ENCODE measurements at regions not wholly inside any gene's neighbourhood (a gene's known extent, or its start where the extent isn't known, plus 50 kb on each side); places are given as distances from the start of the nearest gene placed in this dataset.

DNA sequence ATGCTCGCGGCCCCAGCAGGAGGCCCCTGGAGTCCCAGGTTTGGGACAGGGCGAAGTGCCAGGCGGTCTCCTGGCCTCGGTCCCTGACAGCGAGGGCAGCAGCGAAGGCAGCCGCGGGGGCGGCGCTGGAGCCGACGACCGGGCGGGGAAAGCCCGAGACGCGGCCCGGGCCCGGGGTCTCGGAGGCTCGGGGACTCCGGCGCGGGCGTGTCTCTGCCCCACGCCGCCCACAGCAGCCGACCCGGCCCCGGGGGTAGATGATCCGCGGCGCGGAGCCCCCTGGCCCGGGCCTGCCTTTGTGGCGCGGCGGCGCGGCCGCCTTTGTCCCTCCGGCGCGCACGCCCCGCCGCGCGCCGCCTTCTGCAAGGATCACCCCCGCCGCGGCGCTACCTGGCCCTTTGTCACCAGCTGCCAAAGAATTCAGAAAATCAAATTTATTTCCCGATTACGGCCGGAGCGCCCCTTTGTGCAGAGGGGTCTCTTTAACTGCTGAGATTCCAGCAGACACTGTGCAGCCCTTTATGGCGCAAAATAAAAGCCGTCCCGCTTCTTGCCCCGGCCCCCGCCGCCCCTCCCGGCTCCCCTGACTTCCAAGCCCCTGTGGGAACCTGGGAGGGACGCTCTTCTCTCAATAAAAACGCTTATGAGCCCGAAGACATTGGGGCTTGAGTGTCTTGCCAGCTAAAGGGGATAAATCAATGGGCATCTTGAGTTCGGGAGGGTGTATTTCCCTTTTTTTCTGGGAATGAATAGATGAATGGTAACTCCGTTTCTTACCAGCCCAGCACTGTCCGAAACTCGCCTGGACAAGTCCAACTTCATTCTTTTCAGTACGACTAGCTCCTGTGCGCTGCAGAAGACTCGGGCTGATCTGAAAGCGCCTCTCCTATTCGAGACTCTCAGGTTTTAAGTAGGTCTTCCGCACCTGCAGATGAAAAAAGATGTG is 68.4 kb downstream of the HES1 start:
- TF ChIP-seq, protein P1, sequence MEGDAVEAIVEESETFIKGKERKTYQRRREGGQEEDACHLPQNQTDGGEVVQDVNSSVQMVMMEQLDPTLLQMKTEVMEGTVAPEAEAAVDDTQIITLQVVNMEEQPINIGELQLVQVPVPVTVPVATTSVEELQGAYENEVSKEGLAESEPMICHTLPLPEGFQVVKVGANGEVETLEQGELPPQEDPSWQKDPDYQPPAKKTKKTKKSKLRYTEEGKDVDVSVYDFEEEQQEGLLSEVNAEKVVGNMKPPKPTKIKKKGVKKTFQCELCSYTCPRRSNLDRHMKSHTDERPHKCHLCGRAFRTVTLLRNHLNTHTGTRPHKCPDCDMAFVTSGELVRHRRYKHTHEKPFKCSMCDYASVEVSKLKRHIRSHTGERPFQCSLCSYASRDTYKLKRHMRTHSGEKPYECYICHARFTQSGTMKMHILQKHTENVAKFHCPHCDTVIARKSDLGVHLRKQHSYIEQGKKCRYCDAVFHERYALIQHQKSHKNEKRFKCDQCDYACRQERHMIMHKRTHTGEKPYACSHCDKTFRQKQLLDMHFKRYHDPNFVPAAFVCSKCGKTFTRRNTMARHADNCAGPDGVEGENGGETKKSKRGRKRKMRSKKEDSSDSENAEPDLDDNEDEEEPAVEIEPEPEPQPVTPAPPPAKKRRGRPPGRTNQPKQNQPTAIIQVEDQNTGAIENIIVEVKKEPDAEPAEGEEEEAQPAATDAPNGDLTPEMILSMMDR (IDR thresholded peaks at IDR 0.05; ENCODE audit: borderline replicate concordance, control extremely low read depth, extremely low read depth, insufficient read depth, missing control alignments), result no peak
- in situ Hi-C loops (cut with MboI; ENCODE audit: low sequenced_read_pairs, unreplicated experiment), result no loop called here
- DNase-seq (ENCODE audit: low spot score), result peak; percentile 62

DNA sequence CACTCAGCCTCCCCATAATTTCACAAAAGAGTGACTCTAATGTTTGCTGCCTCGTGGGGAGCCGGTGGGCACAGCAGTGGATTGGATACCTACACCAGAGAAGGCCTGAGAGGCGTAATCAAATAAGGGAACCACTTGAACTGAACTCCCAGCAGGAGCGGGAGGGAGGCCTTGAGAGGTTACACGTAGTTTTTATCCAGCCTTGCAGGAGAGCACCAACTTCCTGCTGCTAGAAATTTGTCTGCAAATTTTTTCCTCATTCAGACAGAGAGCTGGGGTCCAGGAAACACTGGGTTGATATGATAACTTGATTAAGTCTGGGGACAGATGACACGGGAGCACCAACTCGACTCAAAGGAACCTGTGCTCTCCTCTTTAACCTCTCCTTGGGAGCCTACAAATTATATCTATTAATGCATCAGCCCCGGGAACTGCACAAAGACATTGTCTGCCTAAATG is 69.8 kb downstream of the HES1 start:
- no peak for DNase-seq (ENCODE audit: low spot score)
- TF ChIP-seq, protein P1 (IDR thresholded peaks at IDR 0.05; ENCODE audit: borderline replicate concordance, control extremely low read depth, extremely low read depth, insufficient read depth, missing control alignments), result no peak
- in situ Hi-C loops (cut with MboI; ENCODE audit: low sequenced_read_pairs, unreplicated experiment), result no loop called here

DNA sequence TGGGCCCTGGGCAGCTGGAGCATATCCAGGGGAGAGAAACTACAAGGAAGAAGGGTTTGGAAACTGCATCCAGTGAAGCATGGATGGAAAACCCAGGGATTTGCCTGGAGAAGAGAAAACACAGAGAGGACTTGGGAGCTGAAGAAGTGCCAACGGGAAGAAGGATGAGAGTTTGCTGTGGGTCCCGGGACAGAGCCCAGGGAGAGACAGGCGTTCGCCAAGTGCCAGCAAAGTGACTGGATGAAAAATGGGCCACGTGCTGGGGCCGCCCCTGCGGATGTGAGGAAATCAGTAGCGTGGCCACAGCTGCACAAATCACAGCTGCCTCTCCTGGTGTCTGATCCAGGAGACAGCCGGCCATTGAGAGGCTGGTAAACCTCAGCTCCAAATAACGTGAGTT is 70.4 kb downstream of the HES1 start:
- TF ChIP-seq, protein P1 (IDR thresholded peaks at IDR 0.05; ENCODE audit: borderline replicate concordance, control extremely low read depth, extremely low read depth, insufficient read depth, missing control alignments), result no peak
- in situ Hi-C loops (cut with MboI; ENCODE audit: low sequenced_read_pairs, unreplicated experiment), result no loop called here
- DNase-seq (ENCODE audit: low spot score), result no peak

DNA sequence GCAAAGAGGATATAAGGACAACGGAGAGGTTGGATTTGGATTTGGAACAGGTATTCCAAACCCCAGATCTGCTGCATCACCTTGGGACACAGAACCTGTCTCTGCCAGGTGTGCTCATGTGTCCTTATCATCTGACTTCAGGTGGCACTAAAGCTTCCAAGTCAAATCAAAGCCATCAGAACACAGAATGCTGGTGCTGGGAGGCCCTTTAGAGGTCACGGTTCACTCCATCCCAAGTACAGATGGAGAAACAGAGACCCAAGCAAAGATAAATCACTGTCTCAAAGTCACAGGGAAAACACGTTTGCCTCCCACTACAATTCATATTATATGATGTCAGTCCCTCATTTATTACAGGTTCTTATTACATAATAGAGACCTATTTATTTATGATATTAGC is 72.8 kb downstream of the HES1 start:
- in situ Hi-C loops (cut with MboI; ENCODE audit: low sequenced_read_pairs, unreplicated experiment), result no loop called here
- TF ChIP-seq, protein P1 (IDR thresholded peaks at IDR 0.05; ENCODE audit: borderline replicate concordance, control extremely low read depth, extremely low read depth, insufficient read depth, missing control alignments), result no peak
- no peak for DNase-seq (ENCODE audit: low spot score)

DNA sequence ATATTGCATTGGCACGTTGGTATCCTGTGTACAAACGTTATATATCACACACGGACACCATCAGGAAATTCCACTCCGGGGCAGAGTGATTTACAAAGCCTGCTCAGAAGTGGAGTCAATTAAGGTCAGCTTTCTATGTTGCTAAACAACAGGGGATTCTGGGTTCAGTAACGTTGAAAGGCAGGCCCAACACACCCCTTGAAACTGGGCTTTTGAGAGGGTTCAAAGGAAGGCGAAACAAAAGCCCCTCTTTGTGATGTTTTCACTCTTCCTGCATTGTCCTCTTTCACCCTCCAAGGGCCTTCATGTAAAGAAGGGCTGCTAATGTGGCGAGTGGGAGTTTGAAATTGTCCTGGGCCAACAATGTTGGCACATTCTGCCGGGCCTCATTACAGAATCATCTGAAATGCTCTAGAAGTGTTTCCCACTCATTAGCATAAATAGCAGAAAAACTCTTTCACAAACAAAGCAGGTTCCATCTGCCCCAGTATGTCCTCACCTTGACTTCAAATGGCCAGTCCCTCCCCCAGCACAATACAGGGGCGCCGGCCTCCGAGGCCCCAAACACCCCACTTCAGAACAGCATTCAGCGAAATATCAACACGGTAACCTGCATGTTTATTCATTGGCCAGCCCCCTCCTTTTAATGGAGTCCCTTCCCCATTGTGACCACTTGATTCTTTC is 76.4 kb downstream of the HES1 start:
- in situ Hi-C loops (cut with MboI; ENCODE audit: low sequenced_read_pairs, unreplicated experiment), result no loop called here
- TF ChIP-seq, protein P1 (IDR thresholded peaks at IDR 0.05; ENCODE audit: borderline replicate concordance, control extremely low read depth, extremely low read depth, insufficient read depth, missing control alignments), result no peak
- DNase-seq (ENCODE audit: low spot score), result no peak

DNA sequence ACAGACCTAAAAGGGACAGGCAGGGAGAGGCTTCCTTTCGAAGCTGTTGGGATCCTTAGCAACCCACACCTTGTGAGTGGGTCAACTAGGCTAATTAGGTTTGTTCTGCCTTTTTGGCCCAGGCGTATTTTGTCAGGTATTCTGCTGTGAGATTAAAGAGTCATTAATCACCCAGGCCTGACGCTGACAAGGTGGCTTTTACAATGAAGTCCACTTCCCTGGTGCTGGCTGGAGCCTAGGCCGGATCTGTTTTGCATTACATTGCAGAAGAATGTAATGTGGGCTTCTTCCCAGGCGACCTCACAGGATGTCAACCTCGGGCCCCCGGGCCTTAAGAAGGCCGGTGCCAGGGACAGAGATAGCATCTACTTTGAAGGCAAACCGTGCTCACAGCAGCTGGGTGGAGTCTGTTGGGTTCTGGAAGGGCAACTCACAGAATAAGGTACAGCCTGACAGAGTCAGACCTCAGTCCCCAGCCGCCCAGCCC is 76.9 kb downstream of the HES1 start:
- DNase-seq (ENCODE audit: low spot score), result no peak
- TF ChIP-seq, protein P1 (IDR thresholded peaks at IDR 0.05; ENCODE audit: borderline replicate concordance, control extremely low read depth, extremely low read depth, insufficient read depth, missing control alignments), result no peak
- in situ Hi-C loops (cut with MboI; ENCODE audit: low sequenced_read_pairs, unreplicated experiment), result no loop called here

Data from GM13976 (cell line).